Smooth muscle cell (in vitro differentiated cells): ENCODE measurements at regions not wholly inside any gene's neighbourhood (a gene's known extent, or its start where the extent isn't known, plus 50 kb on each side); places are given as distances from the start of the nearest gene placed in this dataset.

Experiments used
- DNase-seq: peaks from one replicate; lab custom pipeline; 2025; ENCODE audit not compliant: unreplicated experiment; lab: John Stamatoyannopoulos, UW
- H2AFZ ChIP-seq: fragments of 200-600 bp; sonication (generic); 2 replicates; pipeline ENCODE4 v1.6.0; 2016; ENCODE audit warnings: antibody characterized with exemption, low read depth, mild to moderate bottlenecking
- H3F3A ChIP-seq: fragments of 200-600 bp; sonication (generic); 2 replicates; pipeline ENCODE4 v1.6.0; 2017; ENCODE audit warnings: antibody characterized with exemption, low read depth
- H3K27ac ChIP-seq: fragments of 200-600 bp; sonication (generic); 2 replicates; pipeline ENCODE4 v1.5.1; 2016; ENCODE audit warnings: low read depth, mild to moderate bottlenecking
- H3K27me3 ChIP-seq: fragments of 200-600 bp; sonication (generic); 2 replicates; pipeline ENCODE4 v1.6.1; 2016; ENCODE audit warnings: low read depth, mild to moderate bottlenecking
- H3K36me3 ChIP-seq: fragments of 200-600 bp; sonication (generic); 2 replicates; pipeline ENCODE4 v1.5.1; 2016; ENCODE audit warnings: low read depth
- H3K4me1 ChIP-seq: fragments of 200-600 bp; sonication (generic); 2 replicates; pipeline ENCODE4 v1.5.1; 2016; ENCODE audit warnings: low read depth
- H3K4me2 ChIP-seq: fragments of 200-600 bp; sonication (generic); 2 replicates; pipeline ENCODE4 v1.6.0; 2016; ENCODE audit warnings: mild to moderate bottlenecking
- H3K4me3 ChIP-seq: fragments of 200-600 bp; sonication (generic); 2 replicates; pipeline ENCODE4 v1.5.1; 2016; ENCODE audit warnings: mild to moderate bottlenecking
- H3K79me2 ChIP-seq: fragments of 200-600 bp; sonication (generic); 2 replicates; pipeline ENCODE4 v1.6.0; 2016; ENCODE audit warnings: low read depth, mild to moderate bottlenecking
- H3K9ac ChIP-seq: fragments of 200-600 bp; sonication (generic); 2 replicates; pipeline ENCODE4 v1.6.0; 2016; ENCODE audit warnings: low read depth
- H3K9me3 ChIP-seq: fragments of 200-600 bp; sonication (generic); replicated peaks from 2 replicates; pipeline ENCODE4 v1.5.1; 2016; ENCODE audit warnings: low read depth
- H4K20me1 ChIP-seq: fragments of 200-600 bp; sonication (generic); 2 replicates; pipeline ENCODE4 v1.6.0; 2016; ENCODE audit warnings: low read depth
- WGBS: methylation state at CpG from one replicate; pipeline ENCODE4 v1.1.7; 2016; ENCODE audit warnings: low lambda C conversion rate; 5-methylcytosine and 5-hydroxymethylcytosine counted together
- TF ChIP-seq, protein P1 (sequence below): fragments of 200-600 bp; sonication (generic); IDR thresholded peaks from 2 replicates; pipeline ENCODE4 v1.5.1; 2017; ENCODE audit warnings: borderline replicate concordance, mild to moderate bottlenecking, antibody characterized with exemption; ENCODE audit not compliant: insufficient read depth, poor library complexity, severe bottlenecking

DNA sequence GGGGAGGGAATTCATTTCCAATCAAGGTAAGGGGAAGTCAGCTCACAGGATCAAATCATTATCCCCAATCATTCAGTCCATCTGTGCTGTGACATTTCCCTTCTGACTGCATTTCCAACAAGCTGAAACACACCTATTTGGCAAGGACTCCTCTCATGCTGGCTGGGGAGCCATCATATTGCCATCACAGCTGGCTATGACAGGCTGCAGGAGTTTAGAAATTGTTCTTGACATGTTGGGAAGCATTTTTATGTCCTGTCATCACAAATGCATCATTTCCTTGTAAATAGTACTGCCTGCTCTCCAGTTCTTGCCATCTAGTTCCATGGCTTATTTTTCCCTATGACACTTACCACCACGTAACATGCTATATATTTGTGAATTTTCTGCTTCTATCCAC lies 113.9 kb upstream of the TMEM170B start:
- H3K4me3 ChIP-seq, result no peak overlapping the region

GRCh38 chr6:11423072-11423471 lies 114.5 kb upstream of the TMEM170B start:
- Histone ChIP-seq H2AFZ (no peak overlapping the region), H3K9ac (no peak overlapping the region), H3K4me3 (no peak overlapping the region), H4K20me1 (no peaks in the 10 kb centered on the region), H3K4me1 (peaks cover 13% of the 10 kb centered on the region), H3K36me3 (no peaks in the 10 kb centered on the region), H3K27ac (no peak overlapping the region), H3K79me2 (no peaks in the 10 kb centered on the region), H3K9me3 (no peaks in the 10 kb centered on the region), H3K27me3 (no peaks in the 10 kb centered on the region), H3F3A (no peaks in the 10 kb centered on the region), H3K4me2 (no peak overlapping the region)
- TF ChIP-seq, protein P1, sequence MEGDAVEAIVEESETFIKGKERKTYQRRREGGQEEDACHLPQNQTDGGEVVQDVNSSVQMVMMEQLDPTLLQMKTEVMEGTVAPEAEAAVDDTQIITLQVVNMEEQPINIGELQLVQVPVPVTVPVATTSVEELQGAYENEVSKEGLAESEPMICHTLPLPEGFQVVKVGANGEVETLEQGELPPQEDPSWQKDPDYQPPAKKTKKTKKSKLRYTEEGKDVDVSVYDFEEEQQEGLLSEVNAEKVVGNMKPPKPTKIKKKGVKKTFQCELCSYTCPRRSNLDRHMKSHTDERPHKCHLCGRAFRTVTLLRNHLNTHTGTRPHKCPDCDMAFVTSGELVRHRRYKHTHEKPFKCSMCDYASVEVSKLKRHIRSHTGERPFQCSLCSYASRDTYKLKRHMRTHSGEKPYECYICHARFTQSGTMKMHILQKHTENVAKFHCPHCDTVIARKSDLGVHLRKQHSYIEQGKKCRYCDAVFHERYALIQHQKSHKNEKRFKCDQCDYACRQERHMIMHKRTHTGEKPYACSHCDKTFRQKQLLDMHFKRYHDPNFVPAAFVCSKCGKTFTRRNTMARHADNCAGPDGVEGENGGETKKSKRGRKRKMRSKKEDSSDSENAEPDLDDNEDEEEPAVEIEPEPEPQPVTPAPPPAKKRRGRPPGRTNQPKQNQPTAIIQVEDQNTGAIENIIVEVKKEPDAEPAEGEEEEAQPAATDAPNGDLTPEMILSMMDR, result no peak
- WGBS, result 68% methylated on average over 1 of the region's 1 CpG
- DNase-seq, result no peak

More for the DNA sequence above, 113.9 kb upstream of the TMEM170B start:
- no peak overlapping the region for H3K27ac ChIP-seq
- H3K9me3 ChIP-seq, result no peaks in the 10 kb centered on the region
- no peak for DNase-seq
- H3K79me2 ChIP-seq, result no peaks in the 10 kb centered on the region
- peaks cover 19% of the 10 kb centered on the region for H3K4me1 ChIP-seq
- H4K20me1 ChIP-seq, result no peaks in the 10 kb centered on the region
- no peaks in the 10 kb centered on the region for H3K27me3 ChIP-seq
- 100% methylated on average over 1 of the region's 1 CpG for WGBS
- peaks cover 6% of the 10 kb centered on the region for H3F3A ChIP-seq
- H3K9ac ChIP-seq, result no peak overlapping the region
- no peak overlapping the region for H2AFZ ChIP-seq
- H3K4me2 ChIP-seq, result no peak overlapping the region
- TF ChIP-seq, protein P1, result no peak
- H3K36me3 ChIP-seq, result no peaks in the 10 kb centered on the region

- DNase-seq, result no peak
- no peaks in the 10 kb centered on the region for H3K27me3 ChIP-seq
- H4K20me1 ChIP-seq, result no peaks in the 10 kb centered on the region
- H2AFZ ChIP-seq, result no peak overlapping the region
- H3K4me3 ChIP-seq, result no peak overlapping the region
- TF ChIP-seq, protein P1, result no peak
- H3K79me2 ChIP-seq, result no peaks in the 10 kb centered on the region
- no peaks in the 10 kb centered on the region for H3K4me1 ChIP-seq
- H3F3A ChIP-seq, result no peaks in the 10 kb centered on the region
- H3K4me2 ChIP-seq, result no peak overlapping the region
- no peaks in the 10 kb centered on the region for H3K36me3 ChIP-seq
- no peak overlapping the region for H3K27ac ChIP-seq
- no peaks in the 10 kb centered on the region for H3K9me3 ChIP-seq
- H3K9ac ChIP-seq, result no peak overlapping the region
Measured at GRCh38 chr6:11419763-11420453, 117.6 kb upstream of the TMEM170B start.

- Histone ChIP-seq H2AFZ (peak overlapping the region; percentile 31), H3K9ac (no peak overlapping the region), H3K4me1 (peaks cover 8% of the 10 kb centered on the region), H3K4me2 (no peak overlapping the region), H3F3A (no peaks in the 10 kb centered on the region), H3K36me3 (no peaks in the 10 kb centered on the region), H3K9me3 (no peaks in the 10 kb centered on the region), H3K27me3 (no peaks in the 10 kb centered on the region), H3K79me2 (no peaks in the 10 kb centered on the region), H4K20me1 (no peaks in the 10 kb centered on the region), H3K27ac (no peak overlapping the region), H3K4me3 (no peak overlapping the region)
- TF ChIP-seq, protein P1, result no peak
- no peak for DNase-seq
- WGBS, result 98% methylated on average over 2 of the region's 2 CpGs
Measured at GRCh38 chr6:11418290-11418905, 119.2 kb upstream of the TMEM170B start.
